ENCODE measurements at regions not wholly inside any gene's neighbourhood (a gene's known extent, or its start where the extent isn't known, plus 50 kb on each side); places are given as distances from the start of the nearest gene placed in this dataset.

DNA sequence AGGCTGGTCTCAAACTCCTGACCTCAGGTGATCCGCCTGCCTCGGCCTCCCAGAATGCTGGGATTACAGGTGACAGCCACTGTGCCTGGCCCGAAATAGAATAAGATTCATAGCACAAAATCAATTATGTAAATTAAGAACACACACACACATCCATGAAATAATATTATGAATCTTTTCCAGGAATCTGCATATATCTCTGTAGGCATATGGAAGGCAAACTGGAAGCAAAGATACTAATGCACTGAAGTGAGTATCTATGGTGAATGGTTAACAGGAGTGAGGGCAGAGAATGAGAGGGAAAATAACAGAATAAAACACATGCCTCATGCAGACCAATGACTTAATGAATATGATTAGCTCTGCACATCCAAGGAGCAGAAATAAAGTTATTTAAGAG lies 61.6 kb upstream of the ATP2B4 start:
- no peak for TF ChIP-seq CTCF (IDR thresholded peaks at IDR 0.05; ENCODE audit: poor library complexity, severe bottlenecking)
- TF ChIP-seq TAF1 (IDR thresholded peaks at IDR 0.05; ENCODE audit: low read depth): no peak
- TF ChIP-seq EP300 (conservative IDR thresholded peaks at IDR 0.05; ENCODE audit: poor library complexity, severe bottlenecking): no peak
- no peak for TF ChIP-seq POLR2AphosphoS5 (IDR thresholded peaks at IDR 0.05)
- no peak for TF ChIP-seq EZH2 (IDR thresholded peaks at IDR 0.05; ENCODE audit: borderline replicate concordance, insufficient read depth, low read length, poor library complexity, severe bottlenecking)
- TF ChIP-seq REST (IDR thresholded peaks at IDR 0.05; ENCODE audit: borderline replicate concordance): no peak
- no peak for TF ChIP-seq SMC3 (conservative IDR thresholded peaks at IDR 0.05; ENCODE audit: poor library complexity)

Data from neural cell (in vitro differentiated cells).